HUES48 (cell line): ENCODE measurements at regions not wholly inside any gene's neighbourhood (a gene's known extent, or its start where the extent isn't known, plus 50 kb on each side); places are given as distances from the start of the nearest gene placed in this dataset.

Experiments
- H3K27ac ChIP-seq: one replicate; pipeline ENCODE4 v1.7.0; 2013; ENCODE audit warnings: low read depth, low read length, inconsistent platforms
- H3K27me3 ChIP-seq: 2 replicates; pipeline ENCODE4 v1.6.1; 2013; ENCODE audit warnings: mild to moderate bottlenecking, low read length; ENCODE audit not compliant: control insufficient read depth, insufficient read depth
- H3K36me3 ChIP-seq: 2 replicates; pipeline ENCODE4 v1.6.1; 2013; ENCODE audit warnings: low read length; ENCODE audit not compliant: control insufficient read depth, insufficient read depth
- H3K4me1 ChIP-seq: 2 replicates; pipeline ENCODE4 v1.6.1; 2013; ENCODE audit warnings: mild to moderate bottlenecking, low read length; ENCODE audit not compliant: control insufficient read depth, insufficient read depth
- H3K4me3 ChIP-seq: 2 replicates; pipeline ENCODE4 v1.5.1; 2013; ENCODE audit warnings: mild to moderate bottlenecking, low read depth, low read length
- H3K9ac ChIP-seq: 2 replicates; pipeline ENCODE4 v1.6.1; 2013; ENCODE audit warnings: mild to moderate bottlenecking, low read depth, low read length, moderate library complexity
- H3K9me3 ChIP-seq: 2 replicates; pipeline ENCODE4 v1.6.1; 2013; ENCODE audit warnings: low read length; ENCODE audit not compliant: control insufficient read depth, insufficient read depth

DNA sequence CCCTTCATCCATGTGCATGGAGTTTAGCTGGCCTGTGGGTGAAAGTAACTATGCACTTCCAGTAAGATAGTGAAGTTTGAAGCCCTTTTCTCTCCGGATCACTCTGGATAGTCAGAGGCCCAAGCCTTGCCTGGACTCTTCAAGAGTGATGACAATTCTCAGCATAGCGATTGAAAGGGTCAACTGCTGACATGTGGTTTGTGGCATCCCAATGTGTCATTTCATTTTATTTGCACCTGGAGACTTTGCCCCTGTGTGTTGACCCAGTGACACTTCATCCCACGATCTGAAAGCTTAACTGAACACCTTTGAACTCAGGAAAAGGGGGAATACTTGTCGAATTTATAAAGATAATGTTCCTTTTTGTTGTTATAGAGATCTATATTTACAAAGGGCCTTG, 711.9 kb upstream of the TMEM132C start:
- H3K27me3 ChIP-seq = no peaks in the 10 kb centered on the region
- H3K4me3 ChIP-seq = no peak overlapping the region
- no peak overlapping the region for H3K27ac ChIP-seq
- H3K9me3 ChIP-seq = no peaks in the 10 kb centered on the region
- H3K36me3 ChIP-seq = no peaks in the 10 kb centered on the region
- no peak overlapping the region for H3K9ac ChIP-seq
- peaks cover 5% of the 10 kb centered on the region for H3K4me1 ChIP-seq

DNA sequence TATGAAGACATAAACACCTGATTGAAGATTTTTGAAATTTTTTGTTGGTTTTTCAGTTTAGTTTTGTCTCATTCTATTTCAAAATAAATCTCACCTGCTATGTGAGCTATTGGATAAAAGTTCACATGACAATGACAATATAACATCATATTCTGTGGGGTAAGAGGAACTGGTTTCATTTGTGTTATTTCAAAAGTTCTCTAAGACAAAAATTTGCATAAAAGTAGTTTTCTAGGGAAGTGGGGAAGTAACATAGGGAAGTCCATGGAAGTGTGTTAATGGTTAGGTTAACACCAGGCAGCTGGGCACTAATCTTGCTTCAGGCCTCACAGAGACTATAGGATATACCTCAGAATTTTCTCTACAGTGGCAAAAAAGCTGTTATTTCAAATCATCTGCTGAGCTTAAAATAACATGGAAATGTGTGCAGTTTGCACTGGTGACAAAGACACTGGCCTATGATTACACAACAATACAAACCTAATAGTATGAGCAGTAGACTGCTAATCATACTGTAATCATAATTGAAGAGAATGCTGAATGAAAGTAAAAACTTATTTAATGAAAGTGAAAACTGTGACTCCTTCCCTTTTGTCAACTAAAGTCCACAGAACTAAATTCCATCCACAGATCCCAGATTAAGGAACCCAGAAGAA, 710.6 kb upstream of the TMEM132C start:
- H3K9ac ChIP-seq = no peak overlapping the region
- no peaks in the 10 kb centered on the region for H3K27me3 ChIP-seq
- no peaks in the 10 kb centered on the region for H3K36me3 ChIP-seq
- peaks cover 5% of the 10 kb centered on the region for H3K4me1 ChIP-seq
- no peak overlapping the region for H3K4me3 ChIP-seq
- no peak overlapping the region for H3K27ac ChIP-seq
- H3K9me3 ChIP-seq = no peaks in the 10 kb centered on the region

DNA sequence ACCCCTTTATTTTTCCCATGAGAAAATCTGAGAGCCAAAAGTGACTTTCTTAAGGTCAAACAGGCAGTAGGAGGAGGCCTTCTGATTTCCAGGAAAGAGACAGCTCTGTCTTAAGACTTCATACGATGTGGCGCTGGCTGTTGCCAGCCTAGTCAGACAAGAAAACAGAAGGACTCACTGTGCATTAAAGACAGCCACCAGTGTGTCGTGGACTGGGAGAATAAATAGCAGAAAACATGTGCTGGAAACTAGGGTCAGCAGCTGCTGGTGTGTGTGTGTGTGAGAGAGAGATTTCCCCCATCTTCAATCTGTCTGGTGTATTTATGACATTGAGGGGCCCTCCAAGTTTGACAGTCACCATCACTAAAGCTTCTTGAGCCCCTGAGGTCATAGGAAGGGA, 708.6 kb upstream of the TMEM132C start:
- Histone ChIP-seq H3K9ac (no peak overlapping the region), H3K9me3 (no peaks in the 10 kb centered on the region), H3K4me1 (peaks cover 5% of the 10 kb centered on the region), H3K27ac (no peak overlapping the region), H3K36me3 (no peaks in the 10 kb centered on the region), H3K27me3 (no peaks in the 10 kb centered on the region), H3K4me3 (no peak overlapping the region)

DNA sequence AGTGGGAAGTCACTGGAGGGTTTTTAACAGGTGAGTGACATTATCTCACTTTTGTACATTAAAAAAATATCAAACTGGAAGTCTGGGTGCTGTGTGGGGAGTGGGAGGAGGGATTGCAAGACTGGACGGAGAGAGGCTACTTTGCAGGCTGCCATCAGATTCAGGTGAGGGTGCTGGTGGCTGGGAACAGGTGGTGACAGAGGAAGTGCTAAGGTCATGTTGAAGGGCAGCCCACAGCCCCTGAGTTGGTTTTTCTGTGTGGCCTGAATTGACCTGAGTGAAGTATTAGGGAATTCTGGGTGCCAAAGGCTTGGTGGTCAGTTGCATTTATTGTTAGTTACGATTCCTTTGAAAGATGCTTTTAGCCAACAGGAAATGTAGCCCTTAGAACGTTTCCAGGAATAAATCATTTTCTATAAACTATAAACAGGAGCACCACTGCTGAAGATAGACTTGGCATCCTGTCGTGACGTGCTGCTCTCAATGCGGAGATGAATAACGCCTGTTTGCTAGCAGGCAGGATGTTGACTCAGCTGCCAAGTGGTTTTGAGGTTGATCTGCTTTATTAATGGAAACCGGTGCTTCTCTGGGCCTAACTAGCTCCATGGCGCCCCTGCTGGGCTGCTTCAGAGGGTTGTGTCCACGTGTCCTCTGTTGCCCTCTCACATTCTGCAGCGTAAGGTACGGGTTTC, 707.5 kb upstream of the TMEM132C start:
- no peaks in the 10 kb centered on the region for H3K9me3 ChIP-seq
- H3K27me3 ChIP-seq = no peaks in the 10 kb centered on the region
- H3K4me3 ChIP-seq = no peak overlapping the region
- H3K9ac ChIP-seq = no peak overlapping the region
- H3K4me1 ChIP-seq = peaks cover 5% of the 10 kb centered on the region
- no peaks in the 10 kb centered on the region for H3K36me3 ChIP-seq
- no peak overlapping the region for H3K27ac ChIP-seq

DNA sequence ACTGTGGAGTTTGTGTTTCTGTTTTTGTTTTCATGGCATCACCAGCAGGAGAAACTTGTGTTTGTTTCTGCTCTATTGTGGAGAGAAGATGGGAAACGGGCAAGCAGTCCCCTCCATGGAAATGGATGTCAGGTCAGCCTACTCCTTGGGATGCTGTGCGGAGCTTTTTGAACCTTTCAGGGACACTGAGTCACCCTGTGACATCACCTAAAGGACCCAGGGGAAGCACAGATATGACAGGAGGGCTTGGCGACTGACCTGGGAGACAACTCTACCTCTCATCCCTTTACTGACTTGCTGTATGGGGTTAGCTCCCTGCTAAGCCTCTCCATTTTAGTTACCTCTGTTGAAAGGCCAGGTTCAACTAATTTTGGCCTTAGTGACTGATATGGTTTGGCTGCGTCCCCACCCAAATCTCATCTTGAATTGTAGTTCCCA, 706.9 kb upstream of the TMEM132C start:
- Histone ChIP-seq H3K9ac (no peak overlapping the region), H3K27ac (no peak overlapping the region), H3K4me1 (peaks cover 5% of the 10 kb centered on the region), H3K27me3 (no peaks in the 10 kb centered on the region), H3K9me3 (no peaks in the 10 kb centered on the region), H3K4me3 (no peak overlapping the region), H3K36me3 (no peaks in the 10 kb centered on the region)

DNA sequence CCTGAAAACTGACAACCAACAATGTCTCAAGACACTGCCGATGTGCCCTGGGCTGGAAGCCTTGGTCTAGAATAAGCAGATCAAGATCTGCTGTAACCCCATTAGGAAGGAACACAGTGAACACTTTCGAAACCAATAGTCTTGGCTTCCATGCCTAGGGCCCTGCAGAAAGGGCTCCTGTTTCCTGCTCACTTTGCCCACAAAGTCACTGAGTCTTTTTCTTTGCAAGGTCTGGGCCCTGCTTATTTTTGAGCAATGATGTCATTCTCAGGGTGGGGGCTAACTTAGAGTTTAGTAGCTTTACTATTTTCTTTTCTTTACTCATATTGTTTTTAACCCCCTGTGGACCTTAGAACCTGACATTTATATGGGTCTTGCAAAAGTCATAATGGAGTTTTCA, 704.2 kb upstream of the TMEM132C start:
- no peak overlapping the region for H3K4me3 ChIP-seq
- no peaks in the 10 kb centered on the region for H3K36me3 ChIP-seq
- no peaks in the 10 kb centered on the region for H3K27me3 ChIP-seq
- peaks cover 5% of the 10 kb centered on the region for H3K4me1 ChIP-seq
- H3K9ac ChIP-seq = no peak overlapping the region
- no peaks in the 10 kb centered on the region for H3K9me3 ChIP-seq
- H3K27ac ChIP-seq = no peak overlapping the region

DNA sequence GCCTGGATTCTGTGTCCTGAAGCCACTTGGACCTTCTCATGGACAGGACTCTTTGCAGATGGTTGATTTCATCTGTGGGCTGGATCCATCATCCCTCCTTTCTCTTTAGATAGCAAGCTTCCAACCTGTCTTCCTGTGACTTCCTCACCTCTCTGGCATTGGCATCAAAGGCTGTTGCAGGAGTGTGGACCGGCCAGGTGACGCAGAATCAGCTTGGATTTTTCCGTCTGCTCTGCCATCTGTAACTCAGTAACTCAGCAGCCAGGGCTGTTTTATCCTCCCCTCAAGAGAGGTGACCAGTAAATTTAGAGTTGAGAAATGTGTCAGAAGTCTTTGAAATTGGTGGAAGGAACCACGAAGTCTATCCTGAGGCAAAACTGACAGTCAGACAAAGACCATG, 701.7 kb upstream of the TMEM132C start:
- Histone ChIP-seq H3K9me3 (no peaks in the 10 kb centered on the region), H3K4me3 (no peak overlapping the region), H3K4me1 (no peaks in the 10 kb centered on the region), H3K9ac (no peak overlapping the region), H3K27ac (no peak overlapping the region), H3K27me3 (no peaks in the 10 kb centered on the region), H3K36me3 (no peaks in the 10 kb centered on the region)

DNA sequence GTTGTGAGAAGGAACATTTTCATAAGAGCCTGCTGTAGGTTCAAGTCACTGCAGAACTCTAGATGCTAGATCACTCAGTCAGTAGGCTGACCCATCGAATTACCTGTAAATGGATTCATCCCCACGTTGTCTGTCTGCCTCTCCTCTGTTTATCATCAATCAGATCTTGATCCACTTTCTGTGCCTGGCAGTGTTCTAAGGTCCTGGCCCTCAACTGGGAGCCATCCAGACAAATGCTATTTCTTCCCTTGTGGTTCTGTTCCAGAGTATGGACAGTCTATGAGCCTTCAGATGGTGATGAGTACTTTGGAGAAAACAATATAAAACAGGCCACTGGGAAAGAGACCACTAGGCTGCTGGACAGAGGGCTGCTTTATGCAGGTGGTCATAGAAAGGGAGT, 699.4 kb upstream of the TMEM132C start:
- H3K4me1 ChIP-seq = no peaks in the 10 kb centered on the region
- H3K4me3 ChIP-seq = no peak overlapping the region
- H3K9me3 ChIP-seq = no peaks in the 10 kb centered on the region
- H3K27me3 ChIP-seq = no peaks in the 10 kb centered on the region
- H3K36me3 ChIP-seq = no peaks in the 10 kb centered on the region
- no peak overlapping the region for H3K27ac ChIP-seq
- H3K9ac ChIP-seq = no peak overlapping the region

DNA sequence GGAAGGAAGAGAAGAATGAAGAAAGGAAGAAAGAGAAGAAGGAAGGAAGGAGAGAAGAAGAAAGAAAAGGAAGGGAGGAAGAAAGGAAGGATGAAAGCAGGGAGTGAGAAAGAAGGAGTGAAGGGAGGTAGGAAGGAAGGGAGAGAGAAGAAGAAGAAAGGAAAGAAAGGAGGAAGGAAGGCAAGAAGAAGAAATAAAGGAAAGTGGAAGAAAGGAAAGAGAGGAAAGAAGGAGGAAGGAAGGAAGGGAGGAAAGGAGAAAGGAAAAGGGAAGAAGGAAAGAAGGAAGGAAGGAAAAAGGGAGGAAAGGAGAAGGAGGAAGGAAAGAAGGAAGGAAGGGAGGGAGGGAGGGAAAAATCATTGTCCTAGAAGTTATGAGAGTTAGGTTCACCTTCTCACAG, 696.6 kb upstream of the TMEM132C start:
- no peaks in the 10 kb centered on the region; the same call in 1 of the 2 replicates for H3K27me3 ChIP-seq
- H3K36me3 ChIP-seq = no peaks in the 10 kb centered on the region
- no peak overlapping the region for H3K4me3 ChIP-seq
- no peak overlapping the region for H3K27ac ChIP-seq
- H3K9ac ChIP-seq = no peak overlapping the region
- H3K9me3 ChIP-seq = no peaks in the 10 kb centered on the region
- H3K4me1 ChIP-seq = no peaks in the 10 kb centered on the region

DNA sequence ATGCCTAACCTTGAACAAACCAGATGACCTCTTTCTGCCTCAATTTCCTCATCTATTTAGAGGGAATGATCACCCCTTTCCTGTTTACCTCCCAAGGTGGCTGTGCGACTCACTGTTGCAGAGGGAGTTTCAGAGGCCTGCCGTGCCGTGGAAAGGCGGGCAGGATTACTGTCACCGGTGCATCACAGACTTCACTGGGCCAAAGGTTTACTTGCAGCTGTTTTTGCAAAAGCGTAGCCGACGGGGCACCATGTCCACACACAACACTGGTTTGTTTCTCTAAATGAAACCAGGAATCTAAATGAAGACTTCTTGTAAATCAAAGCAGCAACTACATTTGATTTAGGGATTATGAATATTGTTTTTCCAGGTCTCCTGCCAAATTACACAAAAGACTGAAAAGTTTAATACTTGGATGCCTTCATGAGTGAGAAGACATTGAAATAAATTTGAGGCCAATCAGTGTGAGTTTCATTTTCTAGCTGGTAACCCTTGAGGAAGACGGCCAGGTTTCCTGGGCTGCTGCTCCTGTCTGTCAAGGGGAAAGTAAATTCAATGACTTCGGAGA, 696.1 kb upstream of the TMEM132C start:
- Histone ChIP-seq H3K4me3 (no peak overlapping the region), H3K4me1 (no peaks in the 10 kb centered on the region), H3K36me3 (no peaks in the 10 kb centered on the region), H3K9ac (no peak overlapping the region), H3K9me3 (no peaks in the 10 kb centered on the region), H3K27me3 (no peaks in the 10 kb centered on the region; the same call in 1 of the 2 replicates), H3K27ac (no peak overlapping the region)

DNA sequence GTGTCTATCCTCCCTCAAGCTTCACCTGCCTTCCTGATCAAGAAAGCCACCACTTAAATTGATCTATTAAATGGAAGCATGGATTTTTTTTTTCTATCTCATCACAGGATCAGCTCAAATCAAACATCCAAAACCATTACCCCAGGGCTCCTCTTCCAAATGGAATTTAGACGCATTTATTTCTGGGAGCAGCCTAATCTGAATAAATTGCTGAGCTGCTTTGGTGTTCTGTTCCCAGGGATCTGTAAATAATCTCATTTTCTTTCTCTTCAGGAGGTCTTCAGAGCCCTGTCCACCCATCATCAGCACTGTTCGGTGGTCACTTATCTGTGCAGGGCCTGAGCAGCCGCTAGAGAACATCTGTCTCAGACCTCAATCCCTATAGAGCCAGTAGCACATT, 695.4 kb upstream of the TMEM132C start:
- no peak overlapping the region for H3K27ac ChIP-seq
- no peaks in the 10 kb centered on the region; the same call in 1 of the 2 replicates for H3K27me3 ChIP-seq
- no peak overlapping the region for H3K4me3 ChIP-seq
- no peaks in the 10 kb centered on the region for H3K9me3 ChIP-seq
- H3K4me1 ChIP-seq = peaks cover 6% of the 10 kb centered on the region; the same call in 1 of the 2 replicates
- H3K9ac ChIP-seq = no peak overlapping the region
- no peaks in the 10 kb centered on the region for H3K36me3 ChIP-seq
